GM12864 (cell line): ENCODE measurements at regions not wholly inside any gene's neighbourhood (a gene's known extent, or its start where the extent isn't known, plus 50 kb on each side); places are given as distances from the start of the nearest gene placed in this dataset.

Source experiments
- DNase-seq: peaks from one replicate; pipeline ENCODE4 v3.0.0-alpha.2; 2011; ENCODE audit warnings: low read depth
- H3K4me3 ChIP-seq: 2 replicates; pipeline ENCODE4 v1.5.1; 2011; ENCODE audit warnings: mild to moderate bottlenecking, low read depth, low read length, control low read depth
- TF ChIP-seq, protein P1 (sequence below): IDR thresholded peaks from 2 replicates; pipeline ENCODE4 v1.5.1; 2011; ENCODE audit warnings: low read depth, mild to moderate bottlenecking, moderate library complexity, low read length, control low read depth, inconsistent platforms; ENCODE audit errors: missing control alignments

DNA sequence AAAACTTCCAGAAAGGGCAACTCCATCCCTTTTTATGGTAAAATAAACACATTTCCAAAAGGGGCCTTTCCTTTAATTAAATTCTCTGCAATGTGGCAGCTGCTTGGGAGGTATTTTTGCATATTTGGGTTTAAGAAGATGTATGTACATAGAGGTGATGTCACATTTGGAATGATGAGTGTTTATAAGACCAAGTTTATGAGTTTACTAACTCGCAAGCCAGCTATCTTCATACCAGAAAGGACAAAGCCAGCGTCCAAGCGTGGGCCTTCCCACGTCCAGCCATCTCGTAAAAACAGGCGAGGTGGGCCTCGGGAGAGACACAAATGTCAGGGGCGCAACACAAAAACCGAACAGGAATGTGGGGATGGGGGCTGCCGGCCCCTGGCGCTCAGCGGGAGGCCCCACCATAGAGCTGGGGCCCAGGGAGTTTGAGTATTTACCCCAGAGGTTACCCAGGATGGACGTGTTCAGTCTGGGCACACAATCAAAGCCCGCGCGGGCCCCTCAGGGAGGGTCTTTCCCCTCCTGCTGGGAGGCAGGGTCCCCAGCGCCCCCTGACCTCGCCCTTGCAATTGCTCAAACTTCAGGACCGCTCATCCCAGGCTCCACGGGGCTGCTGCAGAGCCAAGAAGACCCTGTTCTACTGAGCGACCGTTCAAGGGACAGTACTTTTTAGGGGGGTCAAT is 137.3 kb downstream of the TWIST2 start:
- TF ChIP-seq, protein P1, sequence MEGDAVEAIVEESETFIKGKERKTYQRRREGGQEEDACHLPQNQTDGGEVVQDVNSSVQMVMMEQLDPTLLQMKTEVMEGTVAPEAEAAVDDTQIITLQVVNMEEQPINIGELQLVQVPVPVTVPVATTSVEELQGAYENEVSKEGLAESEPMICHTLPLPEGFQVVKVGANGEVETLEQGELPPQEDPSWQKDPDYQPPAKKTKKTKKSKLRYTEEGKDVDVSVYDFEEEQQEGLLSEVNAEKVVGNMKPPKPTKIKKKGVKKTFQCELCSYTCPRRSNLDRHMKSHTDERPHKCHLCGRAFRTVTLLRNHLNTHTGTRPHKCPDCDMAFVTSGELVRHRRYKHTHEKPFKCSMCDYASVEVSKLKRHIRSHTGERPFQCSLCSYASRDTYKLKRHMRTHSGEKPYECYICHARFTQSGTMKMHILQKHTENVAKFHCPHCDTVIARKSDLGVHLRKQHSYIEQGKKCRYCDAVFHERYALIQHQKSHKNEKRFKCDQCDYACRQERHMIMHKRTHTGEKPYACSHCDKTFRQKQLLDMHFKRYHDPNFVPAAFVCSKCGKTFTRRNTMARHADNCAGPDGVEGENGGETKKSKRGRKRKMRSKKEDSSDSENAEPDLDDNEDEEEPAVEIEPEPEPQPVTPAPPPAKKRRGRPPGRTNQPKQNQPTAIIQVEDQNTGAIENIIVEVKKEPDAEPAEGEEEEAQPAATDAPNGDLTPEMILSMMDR: no peak
- no peak overlapping the region for H3K4me3 ChIP-seq
- DNase-seq: no peak

DNA sequence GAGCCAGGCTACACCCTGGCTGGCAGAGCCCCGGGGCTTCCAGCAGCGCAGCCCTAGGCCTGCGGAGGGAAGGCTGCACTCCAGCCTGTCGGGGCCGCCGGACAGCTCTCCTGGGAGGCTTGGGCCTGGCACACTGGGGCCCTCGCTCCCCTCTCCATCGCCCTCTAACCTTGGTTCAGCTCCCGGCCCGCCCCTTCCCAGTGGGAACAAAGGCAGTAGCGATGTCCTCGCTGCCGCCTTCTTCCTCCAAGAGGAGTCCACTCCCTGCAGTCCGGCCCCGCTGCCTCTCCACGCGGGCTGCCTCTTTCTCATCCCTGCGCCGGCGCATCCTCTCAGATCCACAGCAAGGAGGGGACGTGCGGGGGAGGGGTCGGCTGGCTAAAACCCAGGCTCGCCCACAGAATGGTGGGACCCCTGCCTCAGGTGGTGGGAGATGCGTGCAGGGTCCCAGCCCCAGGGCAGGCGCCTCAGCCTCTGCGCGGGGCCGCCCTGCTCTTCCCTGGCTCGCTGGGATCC is 138.1 kb downstream of the TWIST2 start:
- TF ChIP-seq, protein P1: no peak
- DNase-seq: no peak
- H3K4me3 ChIP-seq: no peak overlapping the region

DNA sequence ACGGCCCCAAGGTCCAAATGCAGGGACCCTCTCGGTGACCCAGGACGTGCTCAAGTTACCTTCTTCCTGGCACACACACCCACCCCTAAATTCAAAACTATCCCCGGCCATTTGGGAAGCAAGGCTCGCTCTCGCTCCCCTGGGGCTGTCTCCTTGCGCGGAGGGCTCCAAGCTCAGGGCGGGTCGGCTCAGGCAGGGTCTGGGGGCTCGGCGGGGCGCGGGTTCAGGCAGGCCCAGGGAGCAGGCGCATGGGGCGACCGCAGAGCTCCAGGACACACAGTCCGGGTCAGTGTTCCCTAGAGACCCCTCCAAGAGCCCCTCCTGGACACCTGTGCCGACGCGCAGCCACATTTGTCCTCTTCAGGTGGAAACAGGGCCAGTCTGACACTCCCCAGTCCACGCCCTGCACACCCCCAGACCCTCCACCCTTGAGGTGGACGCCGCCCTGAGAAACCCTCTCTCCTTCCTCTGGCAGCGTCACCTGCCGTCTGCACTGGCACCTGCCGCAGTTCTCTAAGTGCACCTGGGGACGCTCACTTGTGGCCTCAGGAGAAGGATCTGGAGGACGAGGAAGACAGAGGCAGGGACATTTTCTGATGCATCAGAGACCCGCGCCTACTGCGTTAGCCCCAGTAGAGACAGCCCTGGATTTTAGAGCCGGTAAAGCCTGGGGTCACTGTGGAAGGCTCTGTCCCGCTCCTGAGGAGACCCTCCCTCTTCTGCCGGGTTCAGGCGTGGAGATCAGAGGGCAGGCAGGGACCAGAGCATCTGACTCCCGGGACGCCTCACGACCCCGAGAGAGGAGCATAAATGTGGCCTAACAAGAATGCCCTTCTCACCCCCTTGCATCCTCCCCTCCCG is 138.8 kb downstream of the TWIST2 start:
- DNase-seq: no peak
- no peak overlapping the region for H3K4me3 ChIP-seq
- TF ChIP-seq, protein P1: no peak

DNA sequence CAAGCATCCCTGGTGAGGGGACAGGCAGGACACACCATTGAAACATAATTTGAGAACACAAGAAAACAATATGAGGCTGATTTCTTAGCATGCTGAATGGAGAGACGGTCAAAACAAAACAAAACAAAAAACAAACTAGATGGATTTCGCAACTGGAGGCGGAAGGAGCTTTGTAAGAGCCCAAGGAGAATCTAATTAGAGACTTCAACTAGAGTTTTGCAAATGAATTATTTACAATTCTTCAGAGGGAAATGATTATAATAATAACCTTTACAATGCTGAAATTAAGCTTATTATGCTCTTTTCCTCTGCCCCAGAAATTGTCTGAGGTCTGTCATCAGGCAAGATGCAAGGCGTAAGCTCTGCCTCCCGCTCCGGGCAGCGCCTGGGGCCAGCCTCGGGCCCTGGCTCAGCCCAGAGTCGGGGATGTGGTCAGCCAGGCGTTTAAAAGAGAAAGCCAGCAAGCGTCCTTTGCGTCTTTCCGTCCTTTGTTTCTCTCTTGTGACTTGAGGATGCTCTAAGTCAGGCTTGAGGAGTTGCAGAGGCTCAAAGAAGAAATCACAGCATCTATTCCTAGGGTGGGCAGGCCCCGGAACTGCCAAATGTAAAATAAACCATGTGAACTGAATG is 139.6 kb downstream of the TWIST2 start:
- TF ChIP-seq, protein P1: no peak
- DNase-seq: no peak
- no peak overlapping the region for H3K4me3 ChIP-seq

DNA sequence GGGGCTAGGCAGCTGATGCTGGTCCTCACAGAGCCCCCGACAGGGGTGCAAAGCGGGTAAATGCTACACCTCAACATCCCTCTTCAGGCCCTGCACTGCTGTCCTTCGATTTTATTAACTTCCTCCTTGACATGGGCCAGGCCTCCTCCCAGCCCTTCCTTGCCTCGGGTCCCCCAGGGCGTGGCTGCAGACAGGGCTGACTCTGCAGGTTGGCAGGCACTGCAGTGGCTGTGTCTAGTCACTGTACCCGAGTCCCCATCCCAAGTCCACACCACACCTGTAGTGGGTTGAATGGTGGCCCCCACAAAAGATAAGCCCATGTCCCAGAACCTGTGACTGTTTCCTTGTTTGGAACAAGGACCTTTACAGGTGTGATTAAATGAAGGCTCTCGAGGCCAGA is 140.2 kb downstream of the TWIST2 start:
- TF ChIP-seq, protein P1: no peak
- no peak overlapping the region for H3K4me3 ChIP-seq
- no peak for DNase-seq

DNA sequence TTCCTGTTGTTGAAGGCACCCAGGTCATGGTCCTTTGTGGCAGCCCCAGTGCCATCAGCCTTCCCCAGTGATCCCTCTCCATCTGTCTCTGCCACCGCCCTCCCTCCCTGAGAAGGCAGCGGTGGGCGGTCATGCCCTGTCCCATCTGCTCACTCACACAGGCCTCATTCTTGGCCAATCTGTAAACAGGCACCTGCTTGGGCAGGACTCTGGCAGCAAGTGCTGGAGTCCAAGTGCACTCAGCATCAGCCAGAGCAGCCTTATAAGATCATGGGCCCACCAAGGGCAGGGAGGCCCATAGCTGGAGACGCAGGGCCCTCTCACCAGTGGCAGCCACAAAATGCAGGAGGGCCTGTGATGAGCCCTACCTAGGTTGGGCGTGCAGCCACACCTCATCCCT is 140.9 kb downstream of the TWIST2 start:
- DNase-seq: no peak
- TF ChIP-seq, protein P1: no peak
- H3K4me3 ChIP-seq: no peak overlapping the region
